ENCODE measurements at regions not wholly inside any gene's neighbourhood (a gene's known extent, or its start where the extent isn't known, plus 50 kb on each side); places are given as distances from the start of the nearest gene placed in this dataset.
"Not testable (repeated sequence)": the region's sequence is repeated elsewhere in the genome, so short reads cannot be mapped to it uniquely, and the experiment has no call there.

DNA sequence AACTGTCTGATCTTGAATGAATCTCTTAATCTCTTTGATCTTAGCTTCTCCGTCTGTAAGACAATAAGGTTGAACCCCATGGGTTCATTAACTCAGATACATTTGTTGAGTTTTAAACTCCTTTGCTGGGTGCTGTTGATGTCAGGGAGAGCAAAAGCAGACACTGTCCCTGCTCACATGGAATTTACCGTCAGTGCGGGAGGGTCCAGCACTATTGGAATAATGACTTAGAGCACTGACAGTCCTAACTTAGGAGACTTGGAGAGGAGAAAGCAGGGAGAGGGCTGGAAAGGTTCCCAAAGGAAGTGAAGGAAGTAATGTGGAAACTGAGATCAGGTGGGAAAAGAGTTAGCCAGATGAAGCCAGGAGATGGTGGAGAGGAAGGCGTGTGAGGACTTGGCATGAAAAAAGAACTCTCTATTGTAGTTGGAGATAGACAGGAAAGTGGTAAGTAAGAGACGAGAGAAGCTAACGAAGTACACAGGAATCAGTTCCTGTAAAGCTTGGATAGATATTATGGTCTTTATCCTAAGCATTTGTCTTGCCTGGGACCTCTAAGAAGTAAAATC, 141.4 kb upstream of the SERTAD2 start:
- DNase-seq (ENCODE audit: low read depth): no peak

DNA sequence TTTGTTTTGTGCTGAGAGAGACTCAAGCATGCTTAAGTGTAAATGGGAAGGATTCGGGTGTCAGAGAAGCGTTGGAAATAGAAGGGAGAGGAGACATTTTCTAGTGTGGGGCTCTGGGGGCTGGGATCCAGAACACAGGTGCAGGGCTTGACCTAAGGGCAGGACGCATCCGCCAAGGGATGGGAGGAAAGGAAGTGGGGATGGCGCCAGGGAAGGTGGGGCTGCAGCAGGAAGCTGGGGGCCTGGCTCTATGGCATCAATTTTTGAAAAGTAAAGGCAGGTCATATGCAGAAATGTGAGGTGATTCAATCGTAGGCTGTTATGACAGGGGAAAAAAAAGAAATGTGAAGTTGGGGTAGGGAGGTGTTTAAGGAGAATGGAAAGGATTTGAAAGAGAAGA, 143.2 kb upstream of the SERTAD2 start:
- no peak for DNase-seq (ENCODE audit: low read depth)

DNA sequence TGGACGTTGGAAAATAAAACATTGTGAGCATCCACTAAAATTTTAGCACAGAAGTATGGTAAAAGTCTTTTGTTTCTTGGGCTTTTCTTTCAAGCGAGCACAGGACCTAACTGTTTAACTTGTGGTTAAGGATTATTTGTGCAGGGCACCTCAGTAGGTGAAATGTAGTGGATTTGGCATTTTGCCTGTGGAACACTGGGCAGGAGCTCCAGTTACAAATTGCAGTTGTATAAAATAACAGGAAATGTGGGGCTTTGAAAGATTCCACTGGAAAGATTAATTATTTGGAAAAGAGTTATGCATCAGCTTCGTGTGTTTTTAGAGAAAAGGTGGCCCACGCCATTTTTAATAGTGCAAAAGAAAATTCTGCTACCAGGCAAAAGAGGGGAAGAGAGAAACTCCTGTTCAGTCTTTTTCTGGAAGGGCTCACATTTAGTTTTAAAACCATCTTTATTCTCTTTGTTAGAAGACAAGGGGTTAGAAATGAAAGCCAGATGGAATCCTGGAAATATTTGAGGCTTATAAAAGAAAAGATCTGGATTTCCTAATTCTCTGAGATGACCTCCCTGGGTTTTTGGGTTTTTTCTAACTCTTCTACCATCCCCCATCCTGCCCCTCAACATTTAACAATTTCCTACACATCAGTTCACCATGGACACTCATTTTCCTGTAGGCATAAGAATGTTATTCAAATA, 144.3 kb upstream of the SERTAD2 start:
- no peak for DNase-seq (ENCODE audit: low read depth)

DNA sequence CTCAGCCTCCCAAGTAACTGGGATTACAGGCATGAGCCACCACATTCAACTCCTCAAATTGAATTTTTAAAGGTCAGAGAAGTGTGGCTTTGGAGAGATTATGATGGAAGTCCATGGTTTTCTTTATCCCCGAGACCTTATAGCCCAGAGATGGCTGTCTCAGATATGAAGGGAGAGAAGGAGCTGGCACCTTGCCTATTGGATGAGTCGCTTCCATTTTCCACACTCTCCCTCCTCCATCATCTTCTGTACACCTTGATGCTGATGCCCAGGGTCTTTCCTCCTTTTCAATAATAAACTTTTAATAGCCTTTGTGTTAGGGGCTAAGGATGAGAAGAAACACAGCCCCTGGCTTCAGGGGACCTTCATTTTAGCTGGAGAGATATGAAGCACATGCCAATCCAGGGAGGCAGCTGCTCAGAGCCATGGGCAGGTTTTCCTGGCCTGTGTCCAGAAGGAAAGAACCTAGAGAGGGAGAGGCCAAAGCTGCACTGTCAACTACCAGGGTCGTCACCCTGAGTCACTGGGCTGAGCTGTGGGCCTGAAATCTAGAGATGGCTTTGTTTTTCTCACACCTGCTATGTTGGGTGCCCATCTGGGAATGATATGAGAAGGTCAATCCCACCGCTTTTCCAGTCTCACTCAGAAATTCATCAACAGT, 146.0 kb upstream of the SERTAD2 start:
- DNase-seq (ENCODE audit: low read depth): no peak

GRCh38 chr2:64803776-64804175, 150.1 kb upstream of the SERTAD2 start:
- no peak for DNase-seq (ENCODE audit: low read depth)

DNA sequence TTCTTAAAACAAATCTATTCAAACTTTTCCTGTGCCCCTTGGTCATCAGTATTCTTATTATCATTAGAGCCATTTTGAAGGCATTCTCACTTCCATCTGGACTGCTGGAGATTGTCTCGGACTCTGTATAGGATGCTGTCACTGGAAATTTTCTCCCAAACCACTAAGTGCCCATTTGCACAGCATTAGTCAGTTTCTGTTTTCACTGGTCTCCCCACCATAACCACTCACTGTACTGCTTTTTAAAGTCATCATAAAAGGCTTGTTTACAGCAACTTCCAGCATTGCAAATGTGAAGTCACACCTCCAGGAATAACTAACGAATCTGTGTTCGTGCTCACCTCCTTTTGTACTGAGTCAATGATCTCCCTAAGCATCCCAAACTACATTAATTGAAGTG, 150.9 kb upstream of the SERTAD2 start:
- no peak for DNase-seq (ENCODE audit: low read depth)

DNA sequence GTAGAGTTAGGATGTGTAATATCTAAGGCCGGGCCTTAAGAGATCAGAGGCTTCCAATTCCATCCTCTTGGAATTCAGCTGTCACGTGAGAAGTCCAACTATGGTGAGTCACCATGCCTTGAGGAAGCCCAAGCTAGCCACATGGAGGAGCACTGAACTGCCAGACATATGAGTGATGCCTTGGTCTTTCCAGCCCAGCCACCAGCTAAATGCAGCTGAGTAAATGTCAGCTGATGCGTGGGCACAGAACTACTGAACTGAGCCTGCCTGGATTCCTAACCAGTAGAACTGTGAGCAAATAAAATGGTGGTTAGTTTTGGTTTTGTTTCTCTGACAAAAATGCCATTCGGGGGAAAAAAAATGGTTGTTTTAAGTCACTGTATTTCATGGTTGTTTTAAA, 153.7 kb upstream of the SERTAD2 start:
- DNase-seq (ENCODE audit: low read depth): peak; percentile 96

GRCh38 chr2:64808092-64808491, 154.4 kb upstream of the SERTAD2 start:
- DNase-seq (ENCODE audit: low read depth): no peak

DNA sequence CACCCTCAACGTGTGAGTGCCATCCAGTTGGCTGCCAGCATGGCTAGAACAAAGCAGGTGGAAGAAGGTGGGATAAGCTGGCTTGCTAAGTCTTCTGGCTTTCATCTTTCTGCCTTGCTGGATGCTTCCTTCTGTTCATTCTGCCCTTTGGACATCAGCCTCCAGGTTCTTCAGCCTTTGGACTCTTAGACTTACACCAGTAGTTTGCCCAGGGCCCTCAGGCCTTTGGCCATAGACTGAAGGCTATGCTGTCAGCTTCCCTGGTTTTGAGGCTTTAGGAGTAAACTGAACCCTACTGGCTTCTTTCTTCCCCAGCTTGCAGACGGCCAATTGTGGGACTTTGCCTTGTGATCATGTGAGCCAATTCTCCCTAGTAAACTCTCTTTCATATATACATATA, 155.0 kb upstream of the SERTAD2 start:
- no peak for DNase-seq (ENCODE audit: low read depth)

DNA sequence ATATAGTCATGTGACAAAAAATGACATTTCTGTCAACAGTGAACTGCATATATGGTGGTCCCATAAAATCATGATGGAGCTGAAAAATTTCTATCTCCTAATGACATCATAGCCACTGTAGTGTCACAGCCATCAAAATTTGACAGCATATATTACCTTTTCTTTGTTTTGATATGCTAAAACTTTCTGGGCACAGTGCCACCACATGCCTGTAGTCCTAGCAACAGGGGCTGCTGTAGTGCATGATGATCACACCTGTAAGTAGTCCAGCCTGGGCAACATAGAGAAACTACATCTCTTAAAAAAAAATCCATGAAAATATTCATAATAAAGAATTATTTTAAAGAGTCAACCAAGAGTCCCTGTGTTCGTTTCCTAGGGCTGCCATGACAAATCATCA, 155.5 kb upstream of the SERTAD2 start:
- no peak for DNase-seq (ENCODE audit: low read depth)

DNA sequence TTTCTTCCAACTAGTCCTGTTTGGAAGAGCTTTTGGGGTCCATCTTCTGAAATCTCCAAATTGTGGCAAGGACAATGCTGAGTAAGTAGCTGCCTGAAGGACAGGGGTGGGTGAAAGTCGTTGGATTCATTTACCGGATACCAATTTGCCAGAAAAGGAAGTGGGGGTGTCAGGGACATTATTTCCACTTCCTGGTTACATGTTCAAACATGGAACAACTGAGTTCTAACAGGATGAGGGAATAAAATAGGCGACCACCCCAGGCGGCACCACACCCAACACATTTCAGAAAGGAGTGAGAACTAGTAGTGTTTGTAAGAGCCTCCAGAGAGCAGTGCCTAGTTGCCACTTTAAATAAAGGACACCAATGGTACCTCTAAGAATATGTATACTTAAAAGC, 158.6 kb upstream of the SERTAD2 start:
- DNase-seq (ENCODE audit: low read depth): no peak

DNA sequence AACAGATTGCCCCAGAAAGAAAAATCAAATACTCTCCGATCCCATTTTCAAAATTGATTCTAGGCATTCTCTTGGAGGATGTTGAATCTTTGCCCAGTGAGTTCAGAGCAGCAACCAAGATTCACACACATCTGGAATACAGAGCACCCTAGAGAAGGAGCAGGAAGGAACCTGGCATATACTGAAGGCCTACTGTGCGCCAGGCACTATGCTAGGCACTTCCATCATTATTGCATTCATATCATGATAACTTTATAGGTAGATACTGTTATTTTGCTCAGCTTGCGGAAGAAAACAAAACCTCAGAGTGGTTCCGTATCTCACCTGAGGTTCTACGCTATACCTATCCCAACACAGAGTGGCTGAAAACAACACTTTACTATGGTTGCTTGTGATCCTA, 160.3 kb upstream of the SERTAD2 start:
- no peak for DNase-seq (ENCODE audit: low read depth)

DNA sequence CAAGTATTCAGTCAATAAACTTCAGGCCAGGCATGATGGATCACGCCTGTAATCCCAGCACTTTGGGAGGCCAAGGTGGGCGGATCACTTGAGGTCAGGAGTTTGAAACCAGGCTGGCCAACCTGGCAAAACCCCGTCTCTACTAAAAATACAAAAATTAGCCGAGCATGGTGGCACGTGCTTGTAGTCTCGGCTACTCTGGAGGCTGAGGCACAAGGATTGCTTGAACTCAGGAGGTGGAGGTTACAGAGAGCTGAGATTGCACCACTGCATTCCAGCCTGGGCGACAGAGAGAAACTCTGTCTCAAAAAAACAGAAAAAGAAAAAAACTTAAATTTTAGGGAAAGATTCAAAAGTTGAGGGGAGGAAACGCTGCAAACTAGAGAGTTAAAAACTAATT, 162.8 kb upstream of the SERTAD2 start:
- not testable (repeated sequence) for DNase-seq (ENCODE audit: low read depth)

- no peak for DNase-seq (ENCODE audit: low read depth)
These were observed 163.7 kb upstream of the SERTAD2 start for GRCh38 chr2:64817453-64817852.

- DNase-seq (ENCODE audit: low read depth): no peak
These were observed 164.9 kb upstream of the SERTAD2 start for GRCh38 chr2:64818664-64819060.

GRCh38 chr2:64819361-64819760, 165.6 kb upstream of the SERTAD2 start:
- no peak for DNase-seq (ENCODE audit: low read depth)

GRCh38 chr2:64819774-64820688, 166.3 kb upstream of the SERTAD2 start:
- DNase-seq (ENCODE audit: low read depth): no peak

DNA sequence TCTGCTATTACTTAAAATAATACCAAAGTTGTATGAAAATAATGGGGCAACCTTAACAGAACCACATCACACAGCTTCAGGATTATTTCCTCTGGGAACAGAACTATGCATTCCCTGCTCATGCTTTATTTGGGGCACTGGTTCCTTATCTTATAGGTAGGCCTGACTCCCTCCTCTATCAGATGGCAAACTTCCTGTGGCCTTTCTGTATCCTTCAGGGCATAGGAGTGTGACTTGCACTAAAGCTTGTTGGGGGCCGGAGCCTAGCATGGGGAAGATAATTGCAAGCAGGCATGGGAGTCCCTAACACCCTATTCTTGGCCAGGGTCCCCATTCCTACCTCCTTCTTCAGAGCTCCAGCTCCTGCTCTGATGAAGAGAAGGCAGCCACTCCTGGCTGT, 167.2 kb upstream of the SERTAD2 start:
- no peak for DNase-seq (ENCODE audit: low read depth)

- DNase-seq (ENCODE audit: low read depth): no peak
These were observed 165.4 kb upstream of the SLC1A4 start for GRCh38 chr2:64823794-64824193.

GRCh38 chr2:64825831-64826491, 163.2 kb upstream of the SLC1A4 start:
- no peak for DNase-seq (ENCODE audit: low read depth)

GRCh38 chr2:64826703-64827102, 162.5 kb upstream of the SLC1A4 start:
- no peak for DNase-seq (ENCODE audit: low read depth)

GRCh38 chr2:64828261-64828660, 160.9 kb upstream of the SLC1A4 start:
- no peak for DNase-seq (ENCODE audit: low read depth)

All from GM04504 (cell line).